Lung (tissue), 11 donors: ENCODE measurements at regions not wholly inside any gene's neighbourhood (a gene's known extent, or its start where the extent isn't known, plus 50 kb on each side); places are given as distances from the start of the nearest gene placed in this dataset.

Experiments
- ATAC-seq: fragments of 200-7000 bp; cut with Tn5 transposase; one replicate; pipeline ENCODE4 v1.9.1; 2020; ENCODE audit warnings: moderate number of reproducible peaks; ENCODE audit not compliant: insufficient read depth, low FRiP score
- DNase-seq, 3 donors: peaks; one replicate each; pipeline ENCODE4 v3.0.0-alpha.2; 2013 to 2017
- H3K27ac ChIP-seq, 2 donors: one replicate each; pipeline ENCODE4 v1.5.1; 2013; ENCODE audit warnings: mild to moderate bottlenecking in 2 of 2, moderate library complexity in 2 of 2, control low read depth in 1 of 2, inconsistent platforms in 1 of 2, low read depth in 1 of 2, low read length in 1 of 2
- H3K27me3 ChIP-seq, 3 donors: one replicate each; pipeline ENCODE4 v1.5.1; 2013; ENCODE audit warnings: low read length in 2 of 3; ENCODE audit not compliant: control insufficient read depth in 3 of 3, insufficient read depth in 3 of 3
- H3K36me3 ChIP-seq, 4 donors: one replicate each; pipeline ENCODE4 v1.5.1; 2013; ENCODE audit warnings: low read length in 4 of 4, mild to moderate bottlenecking in 1 of 4, moderate library complexity in 1 of 4; ENCODE audit not compliant: control insufficient read depth in 4 of 4, insufficient read depth in 4 of 4
- H3K4me1 ChIP-seq, 5 donors: one replicate each; pipeline ENCODE4 v1.5.1; 2013; ENCODE audit warnings: low read length in 5 of 5, mild to moderate bottlenecking in 2 of 5, moderate library complexity in 1 of 5; ENCODE audit not compliant: control insufficient read depth in 5 of 5, insufficient read depth in 5 of 5
- H3K4me3 ChIP-seq: one replicate; pipeline ENCODE4 v1.5.1; 2013; ENCODE audit warnings: mild to moderate bottlenecking, control low read depth, moderate library complexity
- H3K9ac ChIP-seq, 2 donors: one replicate each; pipeline ENCODE4 v1.5.1; 2013; ENCODE audit warnings: low read length in 2 of 2, control low read depth in 1 of 2; ENCODE audit not compliant: insufficient read depth in 1 of 2
- H3K9me3 ChIP-seq, 4 donors: one replicate each; pipeline ENCODE4 v1.5.1; 2013; ENCODE audit warnings: low read length in 3 of 4, mild to moderate bottlenecking in 1 of 4, moderate library complexity in 1 of 4; ENCODE audit not compliant: control insufficient read depth in 4 of 4, insufficient read depth in 3 of 4
- CTCF ChIP-seq: IDR thresholded peaks from 2 replicates; pipeline ENCODE4 v1.5.1; 2012; ENCODE audit warnings: mild to moderate bottlenecking; ENCODE audit errors: control extremely low read depth, extremely low read depth
- WGBS, 2 donors: extraction: QIAGEN DNeasy Blood & Tissue Kit; methylation state at CpG; one replicate each; pipeline ENCODE4 v1.1.7; 2013; 5-methylcytosine and 5-hydroxymethylcytosine counted together
- donor health status: control.
- donor health status: control.
- donor health status: Bipolar disorder and iron deficiency.
- donor health status: healthy.
- donor health status: DM: yes; HTN: yes; CAD: no.

- WGBS, 2 donors: 86 to 89% methylated on average over 4 of the region's 4 CpGs
- no peak overlapping the region for H3K27ac ChIP-seq
- H3K4me3 ChIP-seq: no peak overlapping the region
- no peak for TF ChIP-seq CTCF
- ATAC-seq: no peak
- H3K27me3 ChIP-seq: no peaks in the 10 kb centered on the region
- H3K36me3 ChIP-seq: no peaks in the 10 kb centered on the region
- H3K4me1 ChIP-seq: no peaks in the 10 kb centered on the region
- peaks cover 0 to 3% (median 0%) of the 10 kb centered on the region in 4 donors for H3K9me3 ChIP-seq
- no peak overlapping the region for H3K9ac ChIP-seq
- no peak for DNase-seq
Measured at GRCh38 chr9:79111653-79112052, 460.1 kb upstream of the TLE4 start.

GRCh38 chr9:79115176-79115575 is 456.6 kb upstream of the TLE4 start:
- Histone ChIP-seq H3K4me3 (no peak overlapping the region), H3K27ac (no peak overlapping the region), H3K36me3 (no peaks in the 10 kb centered on the region), H3K9me3 (no peaks in the 10 kb centered on the region), H3K27me3 (no peaks in the 10 kb centered on the region), H3K4me1 (no peaks in the 10 kb centered on the region), H3K9ac (no peak overlapping the region)
- WGBS, 2 donors: 85 to 95% methylated on average over 4 of the region's 4 CpGs
- TF ChIP-seq CTCF: no peak
- ATAC-seq: no peak
- no peak for DNase-seq

- 85 to 92% methylated on average over 3 of the region's 3 CpGs for WGBS, 2 donors
- DNase-seq: no peak
- Histone ChIP-seq H3K9ac (no peak overlapping the region), H3K27ac (no peak overlapping the region), H3K27me3 (no peaks in the 10 kb centered on the region), H3K9me3 (no peaks in the 10 kb centered on the region), H3K4me3 (no peak overlapping the region), H3K4me1 (peaks cover 0 to 5% (median 0%) of the 10 kb centered on the region in 5 donors), H3K36me3 (no peaks in the 10 kb centered on the region)
- TF ChIP-seq CTCF: no peak
- ATAC-seq: no peak
Measured at GRCh38 chr9:79116041-79116440, 455.7 kb upstream of the TLE4 start.

- Histone ChIP-seq H3K9me3 (no peaks in the 10 kb centered on the region), H3K36me3 (no peaks in the 10 kb centered on the region), H3K4me1 (peaks cover 0 to 5% (median 0%) of the 10 kb centered on the region in 5 donors), H3K9ac (no peak overlapping the region), H3K4me3 (no peak overlapping the region), H3K27me3 (no peaks in the 10 kb centered on the region), H3K27ac (no peak overlapping the region)
- 91 to 92% methylated on average over 6 of the region's 6 CpGs for whole genome bisulfite sequencing, 2 donors
- no peak for DNase-seq
- ATAC-seq: no peak
- no peak for TF ChIP-seq CTCF
Measured at GRCh38 chr9:79116709-79117108, 455.1 kb upstream of the TLE4 start.
